ENCODE measurements at regions not wholly inside any gene's neighbourhood (a gene's known extent, or its start where the extent isn't known, plus 50 kb on each side); places are given as distances from the start of the nearest gene placed in this dataset.

- no peak for TF ChIP-seq EZH2phosphoT487 (conservative IDR thresholded peaks at IDR 0.05; ENCODE audit: low read length)
- no peak for TF ChIP-seq CTCF (IDR thresholded peaks at IDR 0.05; ENCODE audit: insufficient read depth, low read length, poor library complexity, severe bottlenecking)
These were observed 67.3 kb upstream of the ATP2B1 start for GRCh38 chr12:89775986-89776365.
